Transverse colon (tissue), 4 donors: ENCODE measurements at regions not wholly inside any gene's neighbourhood (a gene's known extent, or its start where the extent isn't known, plus 50 kb on each side); places are given as distances from the start of the nearest gene placed in this dataset.

Experiments
- DNase-seq: peaks from one replicate; pipeline ENCODE4 v3.0.0-alpha.2; 2019
- H3K27ac ChIP-seq, 4 donors: fragments of 200-600 bp; sonication (generic); 2 replicates each; pipeline ENCODE4 v1.5.1; 2016 to 2018; ENCODE audit warnings: inconsistent platforms in 4 of 4
- H3K27me3 ChIP-seq: fragments of 200-600 bp; sonication (generic); 2 replicates; pipeline ENCODE4 v1.5.1; 2017; ENCODE audit warnings: inconsistent platforms
- H3K36me3 ChIP-seq, 4 donors: fragments of 200-600 bp; sonication (generic); 2 replicates each; pipeline ENCODE4 v1.5.1; 2017 to 2019; ENCODE audit warnings: inconsistent platforms in 4 of 4
- H3K4me1 ChIP-seq, 4 donors: fragments of 200-600 bp; sonication (generic); 2 replicates each; pipeline ENCODE4 v1.5.1; 2017 to 2020; ENCODE audit warnings: inconsistent platforms in 4 of 4
- H3K4me3 ChIP-seq, 4 donors: fragments of 200-600 bp; sonication (generic); 1 replicate in 1 of 4; 2 replicates in 3 of 4; pipeline versions ENCODE4 v1.5.1 to v1.6.1; 2017 to 2019; ENCODE audit warnings: inconsistent platforms in 4 of 4
- H3K9me3 ChIP-seq, 2 donors: fragments of 200-600 bp; sonication (generic); 2 replicates each; pipeline ENCODE4 v1.5.1; 2017 to 2019; ENCODE audit warnings: inconsistent platforms in 2 of 2
- EP300 ChIP-seq: sonication (generic); formaldehyde crosslinking; IDR thresholded peaks from one replicate; pipeline ENCODE4 v1.6.1; 2017; ENCODE audit warnings: antibody characterized with exemption, low read depth
- POLR2A ChIP-seq: fragments of 450-650 bp; IDR thresholded peaks from one replicate; pipeline ENCODE4 v1.6.1; 2016; ENCODE audit warnings: antibody characterized with exemption, mild to moderate bottlenecking, moderate library complexity
- POLR2AphosphoS5 ChIP-seq, 3 donors: sonication (generic); formaldehyde crosslinking; IDR thresholded peaks; one replicate each; pipeline ENCODE4 v1.6.1; 2016; ENCODE audit warnings: antibody characterized with exemption in 3 of 3
- WGBS, 2 donors: methylation state at CpG; one replicate each; pipeline ENCODE4 v1.1.5; 2018; ENCODE audit warnings: low coverage in 1 of 2; 5-methylcytosine and 5-hydroxymethylcytosine counted together
- in situ Hi-C, 4 donors: fragments of 200-750 bp; cut with MboI; loops; one replicate each; pipeline versions ENCODE4 v1.15.0 to v1.15.1; 2017; ENCODE audit warnings: low sequenced_read_pairs in 3 of 4, low pct_ligation_motif_present in 1 of 4, low pct_unique_long_range_greater_than_20kb in 1 of 4
- intact Hi-C: fragments of 100-400 bp; cut with DNase I; formaldehyde crosslinking; loops from one replicate; pipeline ENCODE4 v1.15.1; 2023; ENCODE audit warnings: low total_unique reads
- TF ChIP-seq, protein P1 (sequence below), 5 experiments: fragments of 200-600 bp in 3 of 5; fragments of 450-650 bp in 2 of 5; sonication (generic) in 3 of 5; IDR thresholded peaks; 1 replicate in 2 of 5; 2 replicates in 3 of 5; pipeline ENCODE4 v1.5.1; 2016 to 2017; ENCODE audit warnings: antibody characterized with exemption in 5 of 5, inconsistent platforms in 3 of 5, mild to moderate bottlenecking in 2 of 5, moderate library complexity in 1 of 5

- DNase-seq, result no peak
- in situ Hi-C loops (no loop called here), intact Hi-C loops (no loop called here)
- Histone ChIP-seq H3K4me1 (peaks cover 5 to 30% (median 8%) of the 10 kb centered on the region in 4 donors), H3K9me3 (peaks cover 0 to 3% of the 10 kb centered on the region in 2 donors), H3K4me3 (no peak overlapping the region), H3K27ac (peak overlapping the region; percentile 65 to 71 (median 66)), H3K27me3 (no peaks in the 10 kb centered on the region), H3K36me3 (no peaks in the 10 kb centered on the region)
- TF ChIP-seq POLR2A (no peak), POLR2AphosphoS5 (IDR thresholded peaks at IDR 0.05) (no peak), EP300 (no peak)
- TF ChIP-seq, protein P1, sequence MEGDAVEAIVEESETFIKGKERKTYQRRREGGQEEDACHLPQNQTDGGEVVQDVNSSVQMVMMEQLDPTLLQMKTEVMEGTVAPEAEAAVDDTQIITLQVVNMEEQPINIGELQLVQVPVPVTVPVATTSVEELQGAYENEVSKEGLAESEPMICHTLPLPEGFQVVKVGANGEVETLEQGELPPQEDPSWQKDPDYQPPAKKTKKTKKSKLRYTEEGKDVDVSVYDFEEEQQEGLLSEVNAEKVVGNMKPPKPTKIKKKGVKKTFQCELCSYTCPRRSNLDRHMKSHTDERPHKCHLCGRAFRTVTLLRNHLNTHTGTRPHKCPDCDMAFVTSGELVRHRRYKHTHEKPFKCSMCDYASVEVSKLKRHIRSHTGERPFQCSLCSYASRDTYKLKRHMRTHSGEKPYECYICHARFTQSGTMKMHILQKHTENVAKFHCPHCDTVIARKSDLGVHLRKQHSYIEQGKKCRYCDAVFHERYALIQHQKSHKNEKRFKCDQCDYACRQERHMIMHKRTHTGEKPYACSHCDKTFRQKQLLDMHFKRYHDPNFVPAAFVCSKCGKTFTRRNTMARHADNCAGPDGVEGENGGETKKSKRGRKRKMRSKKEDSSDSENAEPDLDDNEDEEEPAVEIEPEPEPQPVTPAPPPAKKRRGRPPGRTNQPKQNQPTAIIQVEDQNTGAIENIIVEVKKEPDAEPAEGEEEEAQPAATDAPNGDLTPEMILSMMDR (IDR thresholded peaks at IDR 0.05), result no peak
Measured at GRCh38 chr13:74063533-74064100, 70.6 kb downstream of the KLF12 start.

DNA sequence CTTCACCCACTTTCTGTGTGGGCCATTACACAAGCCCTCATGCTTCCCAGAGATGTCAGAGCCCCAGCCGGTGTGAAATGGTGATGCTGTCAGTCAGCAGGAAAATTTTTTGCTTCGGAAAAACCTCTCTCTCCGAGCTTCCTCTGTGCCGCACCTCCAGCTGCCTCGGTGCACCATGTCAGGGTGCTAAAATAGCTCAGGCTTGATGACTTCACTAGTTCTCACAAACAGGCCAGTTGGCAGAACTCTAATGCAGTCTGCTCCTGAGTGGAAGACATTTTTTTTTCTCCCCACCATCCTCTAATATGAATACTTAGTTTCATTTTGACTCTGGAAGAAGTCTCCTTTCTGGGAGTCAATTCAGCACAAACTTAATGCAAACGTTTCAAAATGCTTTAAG is 71.3 kb downstream of the KLF12 start:
- H3K4me1 ChIP-seq, result peaks cover 5 to 30% (median 8%) of the 10 kb centered on the region in 4 donors
- H3K4me3 ChIP-seq, result peak overlapping the region in 1 of 4 donors; percentile 16
- H3K27ac ChIP-seq, result peak overlapping the region; percentile 65 to 71 (median 66)
- in situ Hi-C loops (no loop called here), intact Hi-C loops (no loop called here)
- DNase-seq, result peak; percentile 23
- no peaks in the 10 kb centered on the region for H3K27me3 ChIP-seq
- peaks cover 0 to 3% of the 10 kb centered on the region in 2 donors for H3K9me3 ChIP-seq
- WGBS, 2 donors, result 29 to 33% methylated on average over 6 of the region's 6 CpGs
- no peaks in the 10 kb centered on the region for H3K36me3 ChIP-seq
- TF ChIP-seq EP300 (no peak), POLR2AphosphoS5 (IDR thresholded peaks at IDR 0.05) (peak in 1 of 3 donors; percentile 8), POLR2A (no peak)
- TF ChIP-seq, protein P1 (IDR thresholded peaks at IDR 0.05), result no peak

DNA sequence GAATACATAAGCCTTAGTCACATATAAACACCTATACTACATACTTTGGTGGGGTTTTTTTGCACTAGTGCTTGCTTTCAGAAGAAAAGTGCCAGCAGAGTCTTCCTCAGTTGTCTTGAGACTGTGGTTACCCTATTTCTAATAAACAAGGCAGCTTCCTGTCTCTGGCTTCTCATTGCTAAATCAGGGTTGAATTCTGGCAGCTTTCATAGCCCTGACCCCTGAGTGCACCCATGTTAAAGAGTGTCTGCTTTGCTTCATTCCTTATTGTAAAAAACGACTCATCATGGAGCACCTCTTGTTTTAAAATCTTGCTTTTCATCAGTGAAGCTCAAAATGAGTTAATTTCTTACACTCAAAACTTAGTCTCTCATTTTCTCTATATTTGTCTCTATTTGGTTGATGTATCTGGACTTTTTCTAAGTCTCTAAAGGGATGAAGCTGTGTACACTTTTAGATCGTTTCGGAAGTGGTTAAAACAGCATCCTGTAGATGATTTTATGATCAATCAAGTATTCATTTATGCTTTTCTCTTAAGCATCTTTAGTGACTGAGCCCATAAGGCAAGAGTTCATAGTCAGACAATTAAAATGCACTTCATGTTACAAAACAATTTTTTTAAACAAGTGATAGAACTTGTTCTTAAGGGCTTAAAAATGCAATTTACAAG is 72.1 kb downstream of the KLF12 start:
- 38 to 63% methylated on average over 3 of the region's 3 CpGs for WGBS, 2 donors
- Histone ChIP-seq H3K9me3 (peaks cover 0 to 3% of the 10 kb centered on the region in 2 donors), H3K4me3 (no peak overlapping the region), H3K27me3 (no peaks in the 10 kb centered on the region), H3K27ac (peak overlapping the region; percentile 65 to 71 (median 66)), H3K4me1 (peaks cover 5 to 33% (median 8%) of the 10 kb centered on the region in 4 donors), H3K36me3 (no peaks in the 10 kb centered on the region)
- intact Hi-C loops (no loop called here), in situ Hi-C loops (no loop called here)
- TF ChIP-seq EP300 (no peak), POLR2A (no peak)
- no peak for DNase-seq

DNA sequence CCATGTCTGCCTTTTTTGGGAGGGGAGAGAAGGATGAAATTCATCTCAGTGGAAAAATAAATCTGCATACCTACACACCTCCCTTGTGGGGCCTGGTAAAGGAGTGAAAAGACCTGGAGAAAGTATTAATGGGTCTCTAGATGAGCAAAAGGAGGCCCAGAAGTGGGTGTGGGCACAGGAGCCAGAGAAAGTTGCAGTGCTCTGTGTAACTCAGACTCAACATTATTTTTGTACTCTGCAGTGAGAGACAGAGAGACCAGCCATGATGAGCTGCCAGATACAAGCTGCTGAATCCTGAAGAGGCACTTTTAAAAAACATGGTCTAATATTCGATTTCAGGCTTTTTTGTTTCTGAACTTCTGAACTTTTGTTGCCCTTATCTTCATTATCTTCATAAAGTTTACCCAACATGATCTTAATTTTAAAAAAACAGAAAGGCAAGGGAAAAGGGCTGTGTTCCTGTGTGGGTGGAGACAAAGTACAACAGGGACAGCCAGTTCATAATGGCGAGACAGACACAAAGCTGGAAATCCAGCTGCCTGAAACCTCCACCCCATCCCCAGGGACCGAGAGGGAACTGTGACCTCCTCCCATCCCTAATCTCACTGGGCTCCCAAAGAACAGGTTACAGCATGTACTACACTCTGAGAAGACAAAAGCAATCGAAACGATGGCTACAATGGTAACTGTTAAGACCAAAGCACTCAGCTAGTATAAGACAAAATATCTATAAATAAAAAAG is 77.2 kb downstream of the KLF12 start:
- no peak for DNase-seq
- Histone ChIP-seq H3K27me3 (no peaks in the 10 kb centered on the region), H3K36me3 (no peaks in the 10 kb centered on the region), H3K4me3 (no peak overlapping the region), H3K27ac (no peak overlapping the region), H3K4me1 (peaks cover 0 to 22% (median 3%) of the 10 kb centered on the region in 4 donors), H3K9me3 (peaks cover 0 to 3% of the 10 kb centered on the region in 2 donors)
- WGBS, 2 donors, result 70 to 82% methylated on average over 4 to 5 of the region's 5 CpGs
- in situ Hi-C loops, result no loop called here
- intact Hi-C loops, result no loop called here
- no peak for TF ChIP-seq EP300
- TF ChIP-seq, protein P1 (IDR thresholded peaks at IDR 0.05), result no peak
- TF ChIP-seq POLR2A, result no peak
- TF ChIP-seq POLR2AphosphoS5 (IDR thresholded peaks at IDR 0.05), result no peak
